Activated CD4-positive, alpha-beta memory T cell treated with anti-CD3 and anti-CD28 coated beads, Interleukin-2, amount 10 ng/mL, durations not matched to agents 7 days and 5 days (primary cell): ENCODE measurements at regions not wholly inside any gene's neighbourhood (a gene's known extent, or its start where the extent isn't known, plus 50 kb on each side); places are given as distances from the start of the nearest gene placed in this dataset.

ENCODE experiments used
- CTCF ChIA-PET: fragments of 350-600 bp; sonication (Branson Sonifier 250); formaldehyde crosslinking; loops from one replicate; lab custom pipeline; 2021; ENCODE audit warnings: antibody characterized with exemption, inconsistent platforms; lab: Charles Lee
- POLR2A ChIA-PET: fragments of 350-600 bp; sonication (Branson Sonifier 250); formaldehyde crosslinking; loops from one replicate; lab custom pipeline; 2021; ENCODE audit warnings: antibody characterized with exemption; lab: Charles Lee
- DNase-seq: peaks from one replicate; pipeline ENCODE4 v3.0.0-alpha.2; 2020
- H3K27ac Mint-ChIP-seq: one replicate; pipeline ENCODE4 v1.8.0; 2021; ENCODE audit warnings: mild to moderate bottlenecking, mixed read lengths
- H3K27me3 Mint-ChIP-seq: one replicate; pipeline ENCODE4 v1.8.0; 2021; ENCODE audit warnings: mixed read lengths
- H3K36me3 Mint-ChIP-seq: one replicate; pipeline ENCODE4 v1.8.0; 2021; ENCODE audit warnings: low read depth, mixed read lengths
- H3K4me1 Mint-ChIP-seq: one replicate; pipeline ENCODE4 v1.8.0; 2021; ENCODE audit warnings: mixed read lengths
- H3K4me3 Mint-ChIP-seq: one replicate; pipeline ENCODE4 v1.8.0; 2021; ENCODE audit warnings: mild to moderate bottlenecking, mixed read lengths
- H3K9me3 Mint-ChIP-seq: one replicate; pipeline ENCODE4 v1.8.0; 2021; ENCODE audit warnings: mixed read lengths

- CTCF ChIA-PET = no interaction called here
- DNase-seq = no peak
- Mint-ChIP-seq H3K4me1 (no peaks in the 10 kb centered on the region), H3K36me3 (no peaks in the 10 kb centered on the region), H3K27me3 (peaks cover 1% of the 10 kb centered on the region), H3K9me3 (peaks cover 11% of the 10 kb centered on the region), H3K27ac (no peak overlapping the region), H3K4me3 (no peak overlapping the region)
- POLR2A ChIA-PET = no interaction called here
Observed at GRCh38 chr13:111541752-111542529, 221.5 kb downstream of the TEX29 start.

GRCh38 chr13:111542530-111543341 lies 222.3 kb downstream of the TEX29 start:
- Mint-ChIP-seq H3K36me3 (no peaks in the 10 kb centered on the region), H3K27ac (no peak overlapping the region), H3K4me3 (no peak overlapping the region), H3K9me3 (peaks cover 11% of the 10 kb centered on the region), H3K4me1 (no peaks in the 10 kb centered on the region), H3K27me3 (no peaks in the 10 kb centered on the region)
- POLR2A ChIA-PET = no interaction called here
- CTCF ChIA-PET = no interaction called here
- no peak for DNase-seq

GRCh38 chr13:111546921-111547675 lies 226.7 kb downstream of the TEX29 start:
- Mint-ChIP-seq H3K27me3 (no peaks in the 10 kb centered on the region), H3K4me3 (no peak overlapping the region), H3K9me3 (peaks cover 11% of the 10 kb centered on the region), H3K36me3 (no peaks in the 10 kb centered on the region), H3K27ac (no peak overlapping the region), H3K4me1 (no peaks in the 10 kb centered on the region)
- CTCF ChIA-PET = no interaction called here
- POLR2A ChIA-PET = no interaction called here
- no peak for DNase-seq

GRCh38 chr13:111547726-111548273 lies 227.4 kb downstream of the TEX29 start:
- Mint-ChIP-seq H3K4me3 (no peak overlapping the region), H3K4me1 (no peaks in the 10 kb centered on the region), H3K27ac (no peak overlapping the region), H3K9me3 (peaks cover 11% of the 10 kb centered on the region), H3K36me3 (no peaks in the 10 kb centered on the region), H3K27me3 (no peaks in the 10 kb centered on the region)
- ChIA-PET CTCF (no interaction called here), POLR2A (no interaction called here)
- DNase-seq = no peak

- ChIA-PET CTCF (no interaction called here), POLR2A (no interaction called here)
- no peak for DNase-seq
- Mint-ChIP-seq H3K4me1 (no peaks in the 10 kb centered on the region), H3K27ac (no peak overlapping the region), H3K4me3 (no peak overlapping the region), H3K27me3 (no peaks in the 10 kb centered on the region), H3K9me3 (peaks cover 11% of the 10 kb centered on the region), H3K36me3 (no peaks in the 10 kb centered on the region)
Observed at GRCh38 chr13:111548301-111548700, 227.9 kb downstream of the TEX29 start.

- Mint-ChIP-seq H3K4me3 (no peak overlapping the region), H3K27ac (no peak overlapping the region), H3K27me3 (no peaks in the 10 kb centered on the region), H3K9me3 (peaks cover 11% of the 10 kb centered on the region), H3K36me3 (no peaks in the 10 kb centered on the region), H3K4me1 (no peaks in the 10 kb centered on the region)
- CTCF ChIA-PET = no interaction called here
- DNase-seq = no peak
- POLR2A ChIA-PET = no interaction called here
Observed at GRCh38 chr13:111548805-111549204, 228.4 kb downstream of the TEX29 start.

- H3K4me1 Mint-ChIP-seq = no peaks in the 10 kb centered on the region
- CTCF ChIA-PET = no interaction called here
- no peaks in the 10 kb centered on the region for H3K36me3 Mint-ChIP-seq
- no peaks in the 10 kb centered on the region for H3K27me3 Mint-ChIP-seq
- POLR2A ChIA-PET = no interaction called here
- H3K9me3 Mint-ChIP-seq = peaks cover 9% of the 10 kb centered on the region
- H3K4me3 Mint-ChIP-seq = no peak overlapping the region
- no peak overlapping the region for H3K27ac Mint-ChIP-seq
- no peak for DNase-seq
Observed at GRCh38 chr13:111549464-111549863, 229.0 kb downstream of the TEX29 start.

- Mint-ChIP-seq H3K4me1 (no peaks in the 10 kb centered on the region), H3K27me3 (no peaks in the 10 kb centered on the region), H3K36me3 (no peaks in the 10 kb centered on the region), H3K9me3 (peaks cover 6% of the 10 kb centered on the region), H3K4me3 (no peak overlapping the region), H3K27ac (no peak overlapping the region)
- ChIA-PET POLR2A (no interaction called here), CTCF (no interaction called here)
- DNase-seq = no peak
Observed at GRCh38 chr13:111550062-111550461, 229.6 kb downstream of the TEX29 start.

GRCh38 chr13:111551204-111551820 lies 230.9 kb downstream of the TEX29 start:
- DNase-seq = no peak
- CTCF ChIA-PET = no interaction called here
- Mint-ChIP-seq H3K4me1 (no peaks in the 10 kb centered on the region), H3K36me3 (no peaks in the 10 kb centered on the region), H3K9me3 (peaks cover 1% of the 10 kb centered on the region), H3K4me3 (no peak overlapping the region), H3K27ac (no peak overlapping the region), H3K27me3 (no peaks in the 10 kb centered on the region)
- POLR2A ChIA-PET = no interaction called here

GRCh38 chr13:111552891-111553655 lies 232.6 kb downstream of the TEX29 start:
- H3K4me3 Mint-ChIP-seq = no peak overlapping the region
- DNase-seq = no peak
- H3K36me3 Mint-ChIP-seq = no peaks in the 10 kb centered on the region
- no peaks in the 10 kb centered on the region for H3K27me3 Mint-ChIP-seq
- no peaks in the 10 kb centered on the region for H3K9me3 Mint-ChIP-seq
- no peaks in the 10 kb centered on the region for H3K4me1 Mint-ChIP-seq
- ChIA-PET CTCF (no interaction called here), POLR2A (no interaction called here)
- H3K27ac Mint-ChIP-seq = no peak overlapping the region

- no peaks in the 10 kb centered on the region for H3K27me3 Mint-ChIP-seq
- H3K4me3 Mint-ChIP-seq = no peak overlapping the region
- ChIA-PET CTCF (no interaction called here), POLR2A (no interaction called here)
- no peaks in the 10 kb centered on the region for H3K36me3 Mint-ChIP-seq
- no peak overlapping the region for H3K27ac Mint-ChIP-seq
- no peaks in the 10 kb centered on the region for H3K4me1 Mint-ChIP-seq
- DNase-seq = no peak
- no peaks in the 10 kb centered on the region for H3K9me3 Mint-ChIP-seq
Observed at GRCh38 chr13:111554539-111555267, 234.3 kb downstream of the TEX29 start.
